ENCODE measurements at regions not wholly inside any gene's neighbourhood (a gene's known extent, or its start where the extent isn't known, plus 50 kb on each side); places are given as distances from the start of the nearest gene placed in this dataset.

DNA sequence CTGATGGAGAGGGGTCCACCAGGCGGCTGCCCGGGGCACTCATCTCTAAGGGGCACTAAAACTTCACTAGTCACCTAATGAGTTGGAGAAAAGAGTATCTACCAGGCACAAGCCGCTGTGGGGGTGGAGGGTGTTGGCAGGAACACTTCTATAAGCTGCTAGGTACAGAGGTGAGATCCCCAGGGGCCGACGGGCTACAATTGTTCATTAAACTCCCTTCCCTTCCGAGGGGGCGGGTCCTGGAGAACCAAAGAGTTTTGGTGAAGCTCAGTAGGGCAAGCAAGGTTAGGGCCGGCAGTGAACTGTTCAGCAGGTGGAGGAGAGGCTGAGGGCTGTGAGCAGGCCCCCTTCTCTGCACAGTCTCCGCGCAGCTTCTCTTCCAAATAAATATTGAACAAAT lies 78.7 kb upstream of the ARAP3 start:
- no peaks in the 10 kb centered on the region for H4K20me1 ChIP-seq (ENCODE audit: insufficient read depth, low read length)
- H3K4me3 ChIP-seq (replicated peaks in 1 of 3; ENCODE audit: low read depth in 2 of 3, low read length in 3 of 3): no peak overlapping the region
- no peaks in the 10 kb centered on the region for H3K4me1 ChIP-seq (ENCODE audit: control insufficient read depth in 1 of 2, insufficient read depth in 2 of 2, low read length in 2 of 2)
- 40% methylated on average over 1 of the region's 10 CpGs for WGBS (ENCODE audit: insufficient coverage)
- H2AFZ ChIP-seq (ENCODE audit: insufficient read depth, low read depth, low read length, poor library complexity, severe bottlenecking): no peak overlapping the region
- no peak overlapping the region for H3K9ac ChIP-seq (ENCODE audit: insufficient read depth, low read length, poor library complexity, severe bottlenecking)
- no peaks in the 10 kb centered on the region for H3K4me1 Mint-ChIP-seq
- no peaks in the 10 kb centered on the region for H3K9me3 ChIP-seq (replicated peaks in 1 of 2; ENCODE audit: control insufficient read depth in 1 of 2, insufficient read depth in 1 of 2, low read length in 2 of 2)
- peaks cover 6 to 24% of the 10 kb centered on the region in 2 donors for H3K27me3 ChIP-seq (ENCODE audit: control insufficient read depth in 2 of 2, insufficient read depth in 2 of 2, low read length in 2 of 2)
- H3K36me3 Mint-ChIP-seq: no peaks in the 10 kb centered on the region
- TF ChIP-seq, protein P1, sequence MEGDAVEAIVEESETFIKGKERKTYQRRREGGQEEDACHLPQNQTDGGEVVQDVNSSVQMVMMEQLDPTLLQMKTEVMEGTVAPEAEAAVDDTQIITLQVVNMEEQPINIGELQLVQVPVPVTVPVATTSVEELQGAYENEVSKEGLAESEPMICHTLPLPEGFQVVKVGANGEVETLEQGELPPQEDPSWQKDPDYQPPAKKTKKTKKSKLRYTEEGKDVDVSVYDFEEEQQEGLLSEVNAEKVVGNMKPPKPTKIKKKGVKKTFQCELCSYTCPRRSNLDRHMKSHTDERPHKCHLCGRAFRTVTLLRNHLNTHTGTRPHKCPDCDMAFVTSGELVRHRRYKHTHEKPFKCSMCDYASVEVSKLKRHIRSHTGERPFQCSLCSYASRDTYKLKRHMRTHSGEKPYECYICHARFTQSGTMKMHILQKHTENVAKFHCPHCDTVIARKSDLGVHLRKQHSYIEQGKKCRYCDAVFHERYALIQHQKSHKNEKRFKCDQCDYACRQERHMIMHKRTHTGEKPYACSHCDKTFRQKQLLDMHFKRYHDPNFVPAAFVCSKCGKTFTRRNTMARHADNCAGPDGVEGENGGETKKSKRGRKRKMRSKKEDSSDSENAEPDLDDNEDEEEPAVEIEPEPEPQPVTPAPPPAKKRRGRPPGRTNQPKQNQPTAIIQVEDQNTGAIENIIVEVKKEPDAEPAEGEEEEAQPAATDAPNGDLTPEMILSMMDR (IDR thresholded peaks at IDR 0.05): no peak
- no peaks in the 10 kb centered on the region for H3K36me3 ChIP-seq (replicated peaks in 1 of 2; ENCODE audit: control insufficient read depth in 1 of 2, insufficient read depth in 2 of 2, low read length in 2 of 2)
- H3K79me2 ChIP-seq (ENCODE audit: insufficient read depth, low read length): no peaks in the 10 kb centered on the region
- H3K27ac ChIP-seq (ENCODE audit: low read depth in 1 of 2, low read length in 2 of 2): no peak overlapping the region
- no peak for DNase-seq
- intact Hi-C loops (cut with micrococcal nuclease): no loop called here
- peaks cover 46 to 72% (median 48%) of the 10 kb centered on the region in 3 donors for H3K27me3 Mint-ChIP-seq (ENCODE audit: low read depth in 3 of 3)
- H3K4me2 ChIP-seq (replicated peaks; ENCODE audit: extremely low read depth, low read length, poor library complexity, severe bottlenecking): no peak overlapping the region
- H3K27ac Mint-ChIP-seq: no peak overlapping the region
- H3K4me3 Mint-ChIP-seq: no peak overlapping the region
- peaks cover 0 to 4% (median 0%) of the 10 kb centered on the region in 7 donors for H3K9me3 Mint-ChIP-seq

DNA sequence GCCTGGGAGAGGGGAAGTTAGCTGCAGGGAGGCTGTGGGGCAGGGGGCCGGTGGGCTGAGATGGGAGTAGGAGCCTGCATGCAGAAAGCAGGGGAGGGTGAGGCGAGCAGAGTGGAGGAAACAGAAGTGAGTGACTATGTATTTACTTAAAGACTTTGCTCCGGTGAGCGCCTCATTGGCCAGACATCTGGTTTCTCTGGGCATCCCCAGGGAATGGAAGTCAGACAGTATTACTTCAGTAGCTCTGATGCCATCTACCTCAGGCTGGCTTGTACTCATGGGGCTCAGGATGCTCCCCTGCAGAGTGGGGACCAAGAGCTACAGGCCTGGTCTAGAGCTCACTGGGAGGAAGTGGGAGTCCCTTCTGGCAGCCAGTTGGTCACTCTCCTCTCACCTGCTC lies 78.2 kb upstream of the ARAP3 start:
- H3K4me1 Mint-ChIP-seq: no peaks in the 10 kb centered on the region
- Histone ChIP-seq H3K9ac (ENCODE audit: insufficient read depth, low read length, poor library complexity, severe bottlenecking) (no peak overlapping the region), H3K27ac (ENCODE audit: low read depth in 1 of 2, low read length in 2 of 2) (no peak overlapping the region), H3K36me3 (replicated peaks in 1 of 2; ENCODE audit: control insufficient read depth in 1 of 2, insufficient read depth in 2 of 2, low read length in 2 of 2) (no peaks in the 10 kb centered on the region), H3K79me2 (ENCODE audit: insufficient read depth, low read length) (no peaks in the 10 kb centered on the region), H2AFZ (ENCODE audit: insufficient read depth, low read depth, low read length, poor library complexity, severe bottlenecking) (no peak overlapping the region), H3K9me3 (replicated peaks in 1 of 2; ENCODE audit: control insufficient read depth in 1 of 2, insufficient read depth in 1 of 2, low read length in 2 of 2) (no peaks in the 10 kb centered on the region), H4K20me1 (ENCODE audit: insufficient read depth, low read length) (no peaks in the 10 kb centered on the region), H3K4me1 (ENCODE audit: control insufficient read depth in 1 of 2, insufficient read depth in 2 of 2, low read length in 2 of 2) (no peaks in the 10 kb centered on the region), H3K27me3 (ENCODE audit: control insufficient read depth in 2 of 2, insufficient read depth in 2 of 2, low read length in 2 of 2) (peaks cover 6 to 27% of the 10 kb centered on the region in 2 donors), H3K4me2 (replicated peaks; ENCODE audit: extremely low read depth, low read length, poor library complexity, severe bottlenecking) (no peak overlapping the region), H3K4me3 (replicated peaks in 1 of 3; ENCODE audit: low read depth in 2 of 3, low read length in 3 of 3) (no peak overlapping the region)
- TF ChIP-seq, protein P1 (IDR thresholded peaks at IDR 0.05): no peak
- H3K36me3 Mint-ChIP-seq: no peaks in the 10 kb centered on the region
- intact Hi-C loops (cut with micrococcal nuclease): no loop called here
- no peak overlapping the region for H3K27ac Mint-ChIP-seq
- 62% methylated on average over 4 of the region's 4 CpGs for WGBS (ENCODE audit: insufficient coverage)
- no peak for DNase-seq
- peaks cover 50 to 74% (median 50%) of the 10 kb centered on the region in 3 donors for H3K27me3 Mint-ChIP-seq (ENCODE audit: low read depth in 3 of 3)
- H3K4me3 Mint-ChIP-seq: peak overlapping the region in 1 of 2 donors; percentile 3
- H3K9me3 Mint-ChIP-seq: peaks cover 0 to 4% (median 0%) of the 10 kb centered on the region in 7 donors

Data from CD14-positive monocyte (primary cell).